ENCODE measurements at regions not wholly inside any gene's neighbourhood (a gene's known extent, or its start where the extent isn't known, plus 50 kb on each side); places are given as distances from the start of the nearest gene placed in this dataset.

GRCh38 chr2:195367809-195368208, 289.2 kb upstream of the SLC39A10 start:
- TF ChIP-seq CTCF (conservative IDR thresholded peaks at IDR 0.05): no peak
- TF ChIP-seq EZH2 (IDR thresholded peaks at IDR 0.05; ENCODE audit: low read depth): no peak

Data from PC-9 (cell line).